ENCODE measurements at regions not wholly inside any gene's neighbourhood (a gene's known extent, or its start where the extent isn't known, plus 50 kb on each side); places are given as distances from the start of the nearest gene placed in this dataset.

GRCh38 chr2:42108852-42109251, 60.3 kb upstream of the EML4 start:
- Histone ChIP-seq H3K27ac (replicated peaks) (no peak overlapping the region), H3K4me1 (peaks cover 12% of the 10 kb centered on the region), H3K27me3 (ENCODE audit: low read depth) (no peaks in the 10 kb centered on the region), H3K4me3 (no peak overlapping the region), H3K36me3 (no peaks in the 10 kb centered on the region), H3K9me3 (replicated peaks) (no peaks in the 10 kb centered on the region)
- intact Hi-C loops (cut with micrococcal nuclease), result no loop called here
- no peak for DNase-seq
- no peak for TF ChIP-seq CTCF (IDR thresholded peaks at IDR 0.05; ENCODE audit: borderline replicate concordance)

- Histone ChIP-seq H3K27me3 (ENCODE audit: low read depth) (no peaks in the 10 kb centered on the region), H3K9me3 (replicated peaks) (no peaks in the 10 kb centered on the region), H3K4me1 (peaks cover 12% of the 10 kb centered on the region), H3K27ac (replicated peaks) (no peak overlapping the region), H3K4me3 (no peak overlapping the region), H3K36me3 (no peaks in the 10 kb centered on the region)
- TF ChIP-seq CTCF (IDR thresholded peaks at IDR 0.05; ENCODE audit: borderline replicate concordance), result no peak
- intact Hi-C loops (cut with micrococcal nuclease), result no loop called here
- DNase-seq, result no peak
These were observed 59.1 kb upstream of the EML4 start for GRCh38 chr2:42109959-42110640.

- H3K27ac ChIP-seq (replicated peaks), result no peak overlapping the region
- H3K4me3 ChIP-seq, result no peak overlapping the region
- no peaks in the 10 kb centered on the region for H3K9me3 ChIP-seq (replicated peaks)
- no peaks in the 10 kb centered on the region for H3K36me3 ChIP-seq
- intact Hi-C loops (cut with micrococcal nuclease), result no loop called here
- no peak for DNase-seq
- H3K4me1 ChIP-seq, result peaks cover 12% of the 10 kb centered on the region
- H3K27me3 ChIP-seq (ENCODE audit: low read depth), result no peaks in the 10 kb centered on the region
- no peak for TF ChIP-seq CTCF (IDR thresholded peaks at IDR 0.05; ENCODE audit: borderline replicate concordance)
These were observed 58.4 kb upstream of the EML4 start for GRCh38 chr2:42110641-42111322.

- no peak overlapping the region for H3K27ac ChIP-seq (replicated peaks)
- no peak for TF ChIP-seq CTCF (IDR thresholded peaks at IDR 0.05; ENCODE audit: borderline replicate concordance)
- H3K9me3 ChIP-seq (replicated peaks), result no peaks in the 10 kb centered on the region
- no peak overlapping the region for H3K4me3 ChIP-seq
- peaks cover 14% of the 10 kb centered on the region for H3K4me1 ChIP-seq
- no peak for DNase-seq
- intact Hi-C loops (cut with micrococcal nuclease), result no loop called here
- H3K36me3 ChIP-seq, result no peaks in the 10 kb centered on the region
- H3K27me3 ChIP-seq (ENCODE audit: low read depth), result no peaks in the 10 kb centered on the region
These were observed 56.7 kb upstream of the EML4 start for GRCh38 chr2:42112418-42112817.

- intact Hi-C loops (cut with micrococcal nuclease), result no loop called here
- H3K4me1 ChIP-seq, result peaks cover 25% of the 10 kb centered on the region
- no peak overlapping the region for H3K4me3 ChIP-seq
These were observed 55.7 kb upstream of the EML4 start for GRCh38 chr2:42113452-42113851.

More at GRCh38 chr2:42113452-42113851, 55.7 kb upstream of the EML4 start:
- Histone ChIP-seq H3K27ac (replicated peaks) (no peak overlapping the region), H3K36me3 (no peaks in the 10 kb centered on the region), H3K27me3 (ENCODE audit: low read depth) (no peaks in the 10 kb centered on the region), H3K9me3 (replicated peaks) (no peaks in the 10 kb centered on the region)
- TF ChIP-seq CTCF (IDR thresholded peaks at IDR 0.05; ENCODE audit: borderline replicate concordance), result no peak
- no peak for DNase-seq
